DND-41 (cell line): ENCODE measurements at regions not wholly inside any gene's neighbourhood (a gene's known extent, or its start where the extent isn't known, plus 50 kb on each side); places are given as distances from the start of the nearest gene placed in this dataset.

Experiments used
- ATAC-seq: fragments of 200-7000 bp; cut with Tn5 transposase; 3 replicates; pipeline ENCODE4 v1.9.1; 2021; ENCODE audit warnings: low read depth; ENCODE audit not compliant: insufficient read depth
- DNase-seq: peaks from one replicate; pipeline ENCODE4 v3.0.0-alpha.2; 2020
- H2AFZ ChIP-seq: 2 replicates; pipeline ENCODE4 v1.6.0; 2012; ENCODE audit warnings: low read depth, low read length
- H3K27ac ChIP-seq: 2 replicates; pipeline ENCODE4 v1.5.1; 2012; ENCODE audit warnings: low read length, inconsistent platforms
- H3K27me3 ChIP-seq: fragments of 200-600 bp; sonication (generic); 2 replicates; pipeline ENCODE4 v1.6.0; 2012; ENCODE audit warnings: low read length, mild to moderate bottlenecking, inconsistent platforms; ENCODE audit not compliant: insufficient read depth, poor library complexity
- H3K36me3 ChIP-seq: 2 replicates; pipeline ENCODE4 v1.5.1; 2012; ENCODE audit warnings: low read length, inconsistent platforms; ENCODE audit not compliant: insufficient read depth
- H3K4me1 ChIP-seq: 2 replicates; pipeline ENCODE4 v1.5.1; 2012; ENCODE audit warnings: mild to moderate bottlenecking, low read length; ENCODE audit not compliant: insufficient read depth
- H3K4me2 ChIP-seq: 2 replicates; pipeline ENCODE4 v1.6.0; 2012; ENCODE audit warnings: mild to moderate bottlenecking, moderate library complexity, low read length, inconsistent platforms; ENCODE audit not compliant: insufficient read depth
- H3K4me3 ChIP-seq, 2 experiments: fragments of 200-600 bp in 1 of 2; shearing (Covaris generic) in 1 of 2; 2 replicates each; pipeline ENCODE4 v1.5.1; 2012 to 2016; ENCODE audit warnings: inconsistent platforms in 2 of 2, low read length in 2 of 2, mild to moderate bottlenecking in 2 of 2, low read depth in 1 of 2, moderate library complexity in 1 of 2
- H3K79me2 ChIP-seq: 2 replicates; pipeline ENCODE4 v1.6.0; 2012; ENCODE audit warnings: low read length, inconsistent platforms; ENCODE audit not compliant: insufficient read depth
- H3K9ac ChIP-seq: 2 replicates; pipeline ENCODE4 v1.6.0; 2012; ENCODE audit warnings: low read depth, mild to moderate bottlenecking, inconsistent platforms, low read length, moderate library complexity
- H3K9me3 ChIP-seq: 2 replicates; pipeline ENCODE4 v1.5.1; 2012; ENCODE audit warnings: low read length, moderate library complexity, mild to moderate bottlenecking, inconsistent platforms; ENCODE audit not compliant: insufficient read depth, severe bottlenecking
- H4K20me1 ChIP-seq: 2 replicates; pipeline ENCODE4 v1.6.0; 2012; ENCODE audit warnings: low read length; ENCODE audit not compliant: insufficient read depth
- EZH2 ChIP-seq: IDR thresholded peaks from 3 replicates; pipeline ENCODE4 v1.6.1; 2012; ENCODE audit warnings: borderline replicate concordance, low read depth, mild to moderate bottlenecking, moderate library complexity, low read length, inconsistent platforms; ENCODE audit not compliant: severe bottlenecking
- TF ChIP-seq, protein P1 (sequence below): IDR thresholded peaks from 2 replicates; pipeline ENCODE4 v1.5.1; 2012; ENCODE audit warnings: borderline replicate concordance, low read length, moderate library complexity, mild to moderate bottlenecking; ENCODE audit not compliant: poor library complexity, severe bottlenecking; ENCODE audit errors: extremely low read depth

DNA sequence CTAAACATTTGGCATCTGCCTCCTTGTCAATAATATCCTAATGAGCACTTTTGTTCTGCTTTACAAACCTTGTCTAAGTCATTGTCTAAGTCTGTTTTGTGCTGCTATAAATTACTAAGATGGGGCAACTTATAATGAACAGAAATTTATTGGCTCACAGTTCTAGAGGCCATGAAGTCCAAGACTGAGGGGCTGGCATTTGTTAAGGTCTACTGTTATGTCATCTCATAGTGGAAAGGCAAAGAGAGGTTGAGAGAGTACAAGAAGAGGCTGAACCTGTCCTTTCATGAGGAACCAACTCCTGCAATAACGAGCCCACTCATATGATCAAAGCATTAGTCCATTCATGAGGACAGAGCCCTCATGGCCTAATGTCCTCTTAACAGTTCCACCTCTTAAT is 72.7 kb upstream of the KLF12 start:
- Histone ChIP-seq H3K27me3 (no peaks in the 10 kb centered on the region), H3K27ac (no peak overlapping the region), H3K4me3 (no peak overlapping the region), H2AFZ (no peak overlapping the region), H3K4me2 (no peak overlapping the region), H3K4me1 (no peaks in the 10 kb centered on the region), H3K36me3 (no peaks in the 10 kb centered on the region), H3K9ac (no peak overlapping the region), H4K20me1 (no peaks in the 10 kb centered on the region), H3K79me2 (no peaks in the 10 kb centered on the region), H3K9me3 (no peaks in the 10 kb centered on the region)
- DNase-seq (no peak), ATAC-seq (no peak)
- TF ChIP-seq, protein P1, sequence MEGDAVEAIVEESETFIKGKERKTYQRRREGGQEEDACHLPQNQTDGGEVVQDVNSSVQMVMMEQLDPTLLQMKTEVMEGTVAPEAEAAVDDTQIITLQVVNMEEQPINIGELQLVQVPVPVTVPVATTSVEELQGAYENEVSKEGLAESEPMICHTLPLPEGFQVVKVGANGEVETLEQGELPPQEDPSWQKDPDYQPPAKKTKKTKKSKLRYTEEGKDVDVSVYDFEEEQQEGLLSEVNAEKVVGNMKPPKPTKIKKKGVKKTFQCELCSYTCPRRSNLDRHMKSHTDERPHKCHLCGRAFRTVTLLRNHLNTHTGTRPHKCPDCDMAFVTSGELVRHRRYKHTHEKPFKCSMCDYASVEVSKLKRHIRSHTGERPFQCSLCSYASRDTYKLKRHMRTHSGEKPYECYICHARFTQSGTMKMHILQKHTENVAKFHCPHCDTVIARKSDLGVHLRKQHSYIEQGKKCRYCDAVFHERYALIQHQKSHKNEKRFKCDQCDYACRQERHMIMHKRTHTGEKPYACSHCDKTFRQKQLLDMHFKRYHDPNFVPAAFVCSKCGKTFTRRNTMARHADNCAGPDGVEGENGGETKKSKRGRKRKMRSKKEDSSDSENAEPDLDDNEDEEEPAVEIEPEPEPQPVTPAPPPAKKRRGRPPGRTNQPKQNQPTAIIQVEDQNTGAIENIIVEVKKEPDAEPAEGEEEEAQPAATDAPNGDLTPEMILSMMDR, result no peak

DNA sequence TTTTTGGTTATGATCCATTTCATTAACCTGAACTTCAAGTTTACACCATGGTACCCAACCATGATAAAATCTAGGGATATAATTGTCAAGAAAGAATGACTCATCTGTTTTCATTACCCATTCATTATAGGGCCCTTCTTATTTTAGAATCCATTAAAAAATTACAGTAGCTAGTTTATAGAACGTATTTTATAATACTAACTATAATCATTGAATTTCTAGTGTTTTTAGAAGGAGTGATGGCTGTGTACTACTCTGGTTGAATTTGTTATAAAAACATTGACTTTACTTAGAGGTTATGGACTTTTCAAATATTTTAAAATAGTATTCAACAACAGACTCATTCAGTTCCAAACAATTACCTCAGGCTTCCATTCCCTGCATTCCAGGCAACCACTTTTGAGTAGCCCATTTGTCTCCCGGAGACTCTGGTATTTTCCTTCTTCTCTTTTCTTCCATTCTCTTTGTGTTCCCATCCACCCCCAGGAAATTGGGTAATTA is 71.9 kb upstream of the KLF12 start:
- no peak overlapping the region for H2AFZ ChIP-seq
- H3K36me3 ChIP-seq, result no peaks in the 10 kb centered on the region
- H3K9ac ChIP-seq, result no peak overlapping the region
- no peak for ATAC-seq
- DNase-seq, result no peak
- TF ChIP-seq EZH2, result no peak
- no peaks in the 10 kb centered on the region for H3K9me3 ChIP-seq
- no peaks in the 10 kb centered on the region for H3K27me3 ChIP-seq
- no peaks in the 10 kb centered on the region for H3K4me1 ChIP-seq
- no peaks in the 10 kb centered on the region for H4K20me1 ChIP-seq
- no peak overlapping the region for H3K4me3 ChIP-seq
- H3K79me2 ChIP-seq, result no peaks in the 10 kb centered on the region
- H3K4me2 ChIP-seq, result no peak overlapping the region
- no peak overlapping the region for H3K27ac ChIP-seq

DNA sequence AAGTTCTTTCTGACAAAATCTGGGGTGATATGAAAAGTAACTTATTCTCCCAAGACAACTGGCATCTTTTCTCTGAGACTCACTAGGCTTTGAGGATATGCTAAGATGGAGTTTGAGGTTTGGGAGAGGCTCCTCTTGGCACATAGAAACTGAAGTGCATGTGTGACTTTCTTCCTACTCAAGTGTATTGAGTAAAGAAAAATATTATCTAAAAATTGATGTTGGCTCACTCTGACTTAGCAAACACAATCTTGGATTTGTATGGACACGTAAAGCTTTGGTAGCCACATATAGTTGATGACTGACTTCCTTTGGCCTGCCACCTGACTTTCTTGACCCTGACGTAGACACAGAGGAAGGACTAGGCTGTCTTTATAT is 71.1 kb upstream of the KLF12 start:
- Histone ChIP-seq H3K36me3 (no peaks in the 10 kb centered on the region), H3K9ac (no peak overlapping the region), H2AFZ (no peak overlapping the region), H3K79me2 (no peaks in the 10 kb centered on the region), H3K4me1 (no peaks in the 10 kb centered on the region), H3K9me3 (no peaks in the 10 kb centered on the region), H3K27me3 (no peaks in the 10 kb centered on the region), H3K4me2 (no peak overlapping the region), H3K4me3 (no peak overlapping the region), H4K20me1 (no peaks in the 10 kb centered on the region), H3K27ac (no peak overlapping the region)
- no peak for DNase-seq
- no peak for TF ChIP-seq EZH2
- TF ChIP-seq, protein P1, result no peak
- ATAC-seq, result no peak

DNA sequence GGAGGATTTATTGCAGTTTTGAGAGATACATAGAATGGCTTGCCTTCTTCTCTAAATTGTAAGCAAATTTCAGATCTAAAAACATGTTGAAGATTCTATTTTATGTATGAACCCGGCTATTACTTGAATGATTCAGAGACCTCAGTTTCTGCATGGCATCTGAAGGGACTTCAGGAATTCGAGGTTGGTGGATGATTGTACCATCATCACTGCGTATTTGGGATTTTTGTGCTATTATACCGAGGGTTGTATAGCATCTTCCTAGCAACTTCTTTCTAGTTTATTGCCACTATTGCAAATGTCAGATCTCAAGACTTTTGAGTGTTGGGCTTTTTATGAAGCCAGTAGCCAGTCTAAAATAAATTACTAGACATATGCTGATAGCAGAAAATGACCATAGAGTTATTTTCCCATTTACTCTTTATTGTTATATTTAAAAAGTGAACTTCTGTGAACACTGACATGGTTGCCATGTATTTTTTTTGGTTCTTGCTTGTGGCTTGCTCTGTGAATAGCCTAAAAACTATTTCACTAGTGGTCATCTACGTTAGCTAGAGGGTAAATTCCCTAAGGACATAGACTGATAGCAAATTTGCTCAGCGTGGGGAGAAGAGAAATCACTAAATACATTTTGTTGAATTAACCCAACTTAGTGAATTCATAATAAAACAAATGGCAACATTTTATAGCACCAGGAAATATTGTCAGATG is 70.6 kb upstream of the KLF12 start:
- no peaks in the 10 kb centered on the region for H3K36me3 ChIP-seq
- no peak overlapping the region for H2AFZ ChIP-seq
- H3K9ac ChIP-seq, result no peak overlapping the region
- no peaks in the 10 kb centered on the region for H3K4me1 ChIP-seq
- TF ChIP-seq, protein P1, result no peak
- TF ChIP-seq EZH2, result no peak
- H3K4me2 ChIP-seq, result no peak overlapping the region
- DNase-seq (no peak), ATAC-seq (no peak)
- H3K4me3 ChIP-seq, result no peak overlapping the region
- H3K79me2 ChIP-seq, result no peaks in the 10 kb centered on the region
- no peaks in the 10 kb centered on the region for H3K27me3 ChIP-seq
- no peaks in the 10 kb centered on the region for H4K20me1 ChIP-seq
- H3K9me3 ChIP-seq, result no peaks in the 10 kb centered on the region
- no peak overlapping the region for H3K27ac ChIP-seq
